ENCODE measurements at regions not wholly inside any gene's neighbourhood (a gene's known extent, or its start where the extent isn't known, plus 50 kb on each side); places are given as distances from the start of the nearest gene placed in this dataset.

DNA sequence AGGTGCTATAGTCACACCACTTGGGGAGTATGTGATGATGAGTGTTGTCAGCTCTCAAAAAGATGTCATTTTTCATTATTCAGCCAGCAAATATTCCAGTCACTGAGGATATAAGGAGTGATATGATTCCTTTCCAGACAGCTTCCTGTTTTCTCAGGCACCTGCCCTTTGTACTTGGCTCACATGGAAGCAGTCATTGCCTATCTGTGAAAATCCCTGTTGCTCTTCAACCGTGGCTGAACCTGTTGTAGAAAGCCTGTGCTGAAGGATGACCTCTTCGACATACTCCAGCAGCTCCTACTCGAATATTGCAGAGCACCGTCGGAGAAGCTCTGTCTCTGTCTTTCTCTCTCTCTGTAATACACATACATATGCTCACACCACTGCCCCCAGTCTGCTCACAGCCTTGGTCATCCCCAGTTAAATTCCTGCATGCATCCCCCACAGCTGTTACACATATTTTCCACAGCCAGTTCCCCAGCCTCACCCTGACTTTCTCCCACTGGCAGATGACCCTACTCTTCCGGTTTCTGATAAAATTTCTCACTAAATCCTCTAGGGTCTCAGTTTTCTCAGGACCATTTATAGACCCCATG, 204.2 kb upstream of the ARGLU1 start:
- no peak overlapping the region for H3K4me3 ChIP-seq (ENCODE audit: low read depth, low read length)
- TF ChIP-seq, protein P1, sequence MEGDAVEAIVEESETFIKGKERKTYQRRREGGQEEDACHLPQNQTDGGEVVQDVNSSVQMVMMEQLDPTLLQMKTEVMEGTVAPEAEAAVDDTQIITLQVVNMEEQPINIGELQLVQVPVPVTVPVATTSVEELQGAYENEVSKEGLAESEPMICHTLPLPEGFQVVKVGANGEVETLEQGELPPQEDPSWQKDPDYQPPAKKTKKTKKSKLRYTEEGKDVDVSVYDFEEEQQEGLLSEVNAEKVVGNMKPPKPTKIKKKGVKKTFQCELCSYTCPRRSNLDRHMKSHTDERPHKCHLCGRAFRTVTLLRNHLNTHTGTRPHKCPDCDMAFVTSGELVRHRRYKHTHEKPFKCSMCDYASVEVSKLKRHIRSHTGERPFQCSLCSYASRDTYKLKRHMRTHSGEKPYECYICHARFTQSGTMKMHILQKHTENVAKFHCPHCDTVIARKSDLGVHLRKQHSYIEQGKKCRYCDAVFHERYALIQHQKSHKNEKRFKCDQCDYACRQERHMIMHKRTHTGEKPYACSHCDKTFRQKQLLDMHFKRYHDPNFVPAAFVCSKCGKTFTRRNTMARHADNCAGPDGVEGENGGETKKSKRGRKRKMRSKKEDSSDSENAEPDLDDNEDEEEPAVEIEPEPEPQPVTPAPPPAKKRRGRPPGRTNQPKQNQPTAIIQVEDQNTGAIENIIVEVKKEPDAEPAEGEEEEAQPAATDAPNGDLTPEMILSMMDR (conservative IDR thresholded peaks at IDR 0.05; ENCODE audit: low read depth, low read length) = no peak
- DNase-seq (ENCODE audit: low read depth) = no peak

DNA sequence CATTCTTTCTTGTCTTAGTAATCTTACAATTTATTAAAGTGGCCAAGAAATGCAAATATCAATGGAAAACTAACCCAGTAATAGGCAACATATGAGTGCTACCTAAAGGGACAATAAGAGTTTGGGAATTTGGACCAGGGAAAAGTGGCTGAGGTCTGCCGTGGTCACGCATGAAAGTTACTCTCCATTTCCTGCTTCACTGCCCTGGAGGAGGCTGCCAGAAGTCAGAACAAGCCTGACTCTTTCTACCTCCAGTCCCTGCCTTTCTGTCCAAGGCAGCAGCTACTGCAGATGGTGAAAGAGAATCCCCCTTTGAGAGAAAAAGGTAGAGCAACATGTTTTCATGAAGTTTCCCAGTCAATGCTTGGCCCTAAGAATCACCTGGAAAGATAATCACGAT, 201.1 kb upstream of the ARGLU1 start:
- TF ChIP-seq, protein P1 (conservative IDR thresholded peaks at IDR 0.05; ENCODE audit: low read depth, low read length) = no peak
- no peak overlapping the region for H3K4me3 ChIP-seq (ENCODE audit: low read depth, low read length)
- no peak for DNase-seq (ENCODE audit: low read depth)

DNA sequence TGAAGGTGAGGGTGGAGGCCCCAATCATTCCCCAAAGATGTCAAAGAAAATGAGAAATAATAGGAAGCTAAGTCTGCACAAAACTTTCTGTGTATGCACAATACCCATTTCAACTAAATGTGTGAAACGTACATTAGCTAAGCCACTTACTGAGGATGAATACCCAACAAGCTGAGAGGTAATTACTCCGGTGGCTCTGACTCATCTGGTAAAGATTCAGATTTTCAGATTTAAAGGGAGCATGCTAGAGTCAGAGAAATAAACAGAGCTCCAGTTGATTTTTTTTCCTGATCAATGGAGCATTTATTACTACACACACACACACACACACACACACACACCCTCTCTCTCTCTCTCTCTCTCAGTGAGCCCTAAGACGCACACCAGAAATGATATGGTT, 194.8 kb upstream of the ARGLU1 start:
- TF ChIP-seq, protein P1 (conservative IDR thresholded peaks at IDR 0.05; ENCODE audit: low read depth, low read length) = no peak
- peak; percentile 32 for DNase-seq (ENCODE audit: low read depth)
- H3K4me3 ChIP-seq (ENCODE audit: low read depth, low read length) = no peak overlapping the region

- TF ChIP-seq, protein P1 (conservative IDR thresholded peaks at IDR 0.05; ENCODE audit: low read depth, low read length) = no peak
- no peak for DNase-seq (ENCODE audit: low read depth)
- H3K4me3 ChIP-seq (ENCODE audit: low read depth, low read length) = no peak overlapping the region
Measured at GRCh38 chr13:106756446-106756845, 188.5 kb upstream of the ARGLU1 start.

DNA sequence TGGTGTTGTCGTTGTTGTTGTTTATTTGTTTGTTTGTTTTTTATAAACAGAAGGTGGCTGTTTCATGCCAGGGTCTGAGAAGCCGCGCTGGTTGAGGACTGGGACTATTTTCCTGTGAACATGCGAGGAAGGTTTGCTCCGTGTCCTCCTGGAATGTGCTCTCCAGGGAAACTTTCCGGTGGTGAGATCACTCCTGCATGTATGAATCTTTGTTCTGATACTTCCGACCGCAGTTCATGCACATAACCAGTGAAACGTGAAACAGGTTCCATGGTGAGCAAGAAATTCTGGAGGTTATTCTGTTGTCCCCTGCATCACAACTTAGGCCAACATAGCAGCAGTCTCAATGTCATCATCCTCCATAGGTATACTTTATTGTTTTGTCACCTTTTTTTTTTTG, 187.6 kb upstream of the ARGLU1 start:
- TF ChIP-seq, protein P1 (conservative IDR thresholded peaks at IDR 0.05; ENCODE audit: low read depth, low read length) = no peak
- H3K4me3 ChIP-seq (ENCODE audit: low read depth, low read length) = no peak overlapping the region
- peak; percentile 46 for DNase-seq (ENCODE audit: low read depth)

DNA sequence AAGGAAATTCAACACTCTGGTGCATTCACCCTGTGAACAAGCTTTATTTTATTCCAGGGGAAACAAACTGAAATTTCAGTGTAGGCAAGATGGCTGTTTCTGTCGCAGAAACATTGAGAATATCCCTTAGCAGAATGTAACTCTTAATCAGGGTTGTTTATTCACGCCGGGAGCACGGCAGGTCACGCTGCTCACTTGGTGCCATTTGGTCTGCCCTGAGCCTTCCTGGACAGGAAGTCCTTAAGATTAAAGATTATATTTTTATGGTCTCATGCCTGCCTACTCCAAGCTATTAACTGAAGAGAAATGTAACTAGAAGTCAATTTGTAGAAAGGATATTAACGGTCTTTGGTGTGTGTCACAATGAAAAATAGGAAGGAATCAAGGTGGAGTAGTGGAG, 185.3 kb upstream of the ARGLU1 start:
- TF ChIP-seq, protein P1 (conservative IDR thresholded peaks at IDR 0.05; ENCODE audit: low read depth, low read length) = no peak
- DNase-seq (ENCODE audit: low read depth) = no peak

DNA sequence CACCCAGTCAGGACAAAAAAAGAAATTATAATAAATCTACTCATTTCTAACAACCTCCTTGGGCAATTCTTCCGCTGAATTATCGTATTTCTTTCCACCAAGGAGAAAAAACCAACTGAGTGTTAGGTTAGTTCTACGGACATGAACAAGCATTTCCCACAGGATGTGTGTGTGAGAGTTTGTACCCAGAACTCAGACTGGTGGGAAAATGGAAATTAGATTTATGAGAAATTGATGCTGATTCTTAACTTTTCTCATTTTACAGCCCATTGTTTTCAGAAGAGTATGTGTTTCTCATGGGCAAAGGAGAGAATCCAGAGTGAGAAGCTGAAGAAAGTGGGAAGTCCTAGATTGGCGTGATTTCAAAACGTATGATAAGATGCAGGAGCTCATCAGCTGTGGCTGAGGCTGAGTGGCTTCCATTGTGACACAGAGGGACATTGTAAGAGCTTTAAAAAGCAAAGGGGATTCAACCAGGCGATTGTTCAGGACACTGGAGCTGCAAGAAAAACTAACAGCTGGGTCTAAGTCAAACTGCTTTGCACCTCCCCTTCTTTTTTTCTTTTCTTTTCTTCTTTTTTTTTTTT, 184.7 kb upstream of the ARGLU1 start:
- H3K4me3 ChIP-seq (ENCODE audit: low read depth, low read length) = no peak overlapping the region
- TF ChIP-seq, protein P1 (conservative IDR thresholded peaks at IDR 0.05; ENCODE audit: low read depth, low read length) = no peak
- no peak for DNase-seq (ENCODE audit: low read depth)

More for the DNA sequence above, 185.3 kb upstream of the ARGLU1 start:
- no peak overlapping the region for H3K4me3 ChIP-seq (ENCODE audit: low read depth, low read length)
